ENCODE measurements at regions not wholly inside any gene's neighbourhood (a gene's known extent, or its start where the extent isn't known, plus 50 kb on each side); places are given as distances from the start of the nearest gene placed in this dataset.
"Not testable (repeated sequence)": the region's sequence is repeated elsewhere in the genome, so short reads cannot be mapped to it uniquely, and the experiment has no call there.

GRCh38 chr17:52895272-52895671, 736.8 kb upstream of the CA10 start:
- no peaks in the 10 kb centered on the region for H3K9me3 ChIP-seq
- no peak overlapping the region for H3K27ac ChIP-seq
- no peak overlapping the region for H3K4me3 ChIP-seq
- no peaks in the 10 kb centered on the region for H3K36me3 ChIP-seq
- DNase-seq (ENCODE audit: extremely low spot score in 2 of 2): no peak
- no peaks in the 10 kb centered on the region for H3K27me3 ChIP-seq
- no peaks in the 10 kb centered on the region for H3K4me1 ChIP-seq
- no peak for TF ChIP-seq POLR2AphosphoS5 (IDR thresholded peaks at IDR 0.05; ENCODE audit: insufficient read depth in 1 of 2, low read depth in 1 of 2)
- no peak for TF ChIP-seq POLR2A (IDR thresholded peaks at IDR 0.05)
- TF ChIP-seq CTCF (IDR thresholded peaks at IDR 0.05): no peak
- intact Hi-C loops (cut with DNase I): no loop called here

DNA sequence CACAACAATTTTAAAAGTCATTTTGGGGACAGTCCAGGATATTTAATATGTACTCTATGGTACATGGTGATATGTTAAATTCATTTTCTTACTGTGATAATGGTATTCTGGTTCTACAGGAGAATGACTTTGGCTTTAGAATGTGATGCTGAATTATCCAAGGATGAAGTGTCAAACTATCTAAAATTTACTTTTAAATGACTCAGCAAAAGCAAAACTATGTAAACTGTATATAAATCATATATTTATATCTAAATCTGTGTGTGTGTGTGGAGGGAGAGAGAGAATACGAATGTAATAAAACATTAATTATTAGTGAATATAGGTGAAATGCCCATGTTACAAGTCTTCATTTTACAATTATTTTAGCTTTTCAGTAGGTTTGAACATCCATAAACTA, 733.8 kb upstream of the CA10 start:
- Histone ChIP-seq H3K27me3 (no peaks in the 10 kb centered on the region), H3K4me3 (no peak overlapping the region), H3K27ac (no peak overlapping the region), H3K4me1 (no peaks in the 10 kb centered on the region), H3K9me3 (no peaks in the 10 kb centered on the region), H3K36me3 (no peaks in the 10 kb centered on the region)
- intact Hi-C loops (cut with DNase I): no loop called here
- DNase-seq (ENCODE audit: extremely low spot score in 2 of 2): no peak
- no peak for TF ChIP-seq CTCF (IDR thresholded peaks at IDR 0.05)
- no peak for TF ChIP-seq POLR2A (IDR thresholded peaks at IDR 0.05)
- no peak for TF ChIP-seq POLR2AphosphoS5 (IDR thresholded peaks at IDR 0.05; ENCODE audit: insufficient read depth in 1 of 2, low read depth in 1 of 2)

- Histone ChIP-seq H3K27ac (no peak overlapping the region), H3K4me3 (no peak overlapping the region), H3K36me3 (no peaks in the 10 kb centered on the region), H3K4me1 (no peaks in the 10 kb centered on the region), H3K27me3 (no peaks in the 10 kb centered on the region), H3K9me3 (no peaks in the 10 kb centered on the region)
- no peak for TF ChIP-seq POLR2AphosphoS5 (IDR thresholded peaks at IDR 0.05; ENCODE audit: insufficient read depth in 1 of 2, low read depth in 1 of 2)
- TF ChIP-seq POLR2A (IDR thresholded peaks at IDR 0.05): no peak
- TF ChIP-seq CTCF (IDR thresholded peaks at IDR 0.05): no peak
- intact Hi-C loops (cut with DNase I): no loop called here
- no peak for DNase-seq (ENCODE audit: extremely low spot score in 2 of 2)
Measured at GRCh38 chr17:52885882-52886281, 727.4 kb upstream of the CA10 start.

GRCh38 chr17:52883907-52884491, 725.5 kb upstream of the CA10 start:
- H3K27ac ChIP-seq; H3K4me1 ChIP-seq; H3K36me3 ChIP-seq; intact Hi-C loops (cut with DNase I); DNase-seq (ENCODE audit: extremely low spot score in 2 of 2); H3K4me3 ChIP-seq; H3K27me3 ChIP-seq; H3K9me3 ChIP-seq: not testable (repeated sequence)

DNA sequence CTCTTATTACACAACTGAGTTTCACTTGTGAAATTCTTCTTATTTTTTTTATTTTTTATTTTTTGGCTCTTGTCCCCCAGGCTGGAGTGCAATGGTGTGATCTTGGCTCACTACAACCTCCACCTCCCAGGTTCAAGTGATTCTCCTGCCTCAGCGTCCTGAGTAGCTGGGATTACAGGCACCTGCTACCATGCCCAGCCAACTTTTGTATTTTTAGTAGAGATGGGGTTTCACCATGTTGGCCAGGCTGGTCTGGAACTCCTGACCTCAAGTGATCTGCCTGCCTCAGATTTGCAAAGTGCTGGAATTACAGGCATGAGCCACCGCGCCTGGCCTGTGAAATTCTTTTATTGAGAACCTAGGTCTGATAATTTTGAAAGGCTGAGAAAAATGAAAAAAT, 688.3 kb upstream of the CA10 start:
- H3K27ac ChIP-seq; H3K4me1 ChIP-seq; H3K27me3 ChIP-seq; H3K9me3 ChIP-seq; H3K36me3 ChIP-seq; intact Hi-C loops (cut with DNase I); H3K4me3 ChIP-seq; DNase-seq (ENCODE audit: extremely low spot score in 2 of 2): not testable (repeated sequence)

- no peak overlapping the region for H3K4me3 ChIP-seq
- intact Hi-C loops (cut with DNase I): no loop called here
- H3K27ac ChIP-seq: no peak overlapping the region
- H3K9me3 ChIP-seq: no peaks in the 10 kb centered on the region
- no peaks in the 10 kb centered on the region for H3K27me3 ChIP-seq
- no peaks in the 10 kb centered on the region for H3K36me3 ChIP-seq
- TF ChIP-seq CTCF (IDR thresholded peaks at IDR 0.05) (no peak), POLR2A (IDR thresholded peaks at IDR 0.05) (no peak), POLR2AphosphoS5 (IDR thresholded peaks at IDR 0.05; ENCODE audit: insufficient read depth in 1 of 2, low read depth in 1 of 2) (no peak)
- no peaks in the 10 kb centered on the region for H3K4me1 ChIP-seq
- no peak for DNase-seq (ENCODE audit: extremely low spot score in 2 of 2)
Measured at GRCh38 chr17:52841971-52842370, 683.5 kb upstream of the CA10 start.

All from vagina (tissue), 2 donors.